Fibroblast of skin of left quadriceps (primary cell): ENCODE measurements at regions not wholly inside any gene's neighbourhood (a gene's known extent, or its start where the extent isn't known, plus 50 kb on each side); places are given as distances from the start of the nearest gene placed in this dataset.
A peak's percentile ranks its signal among the peaks of the same experiment; 100 is the strongest.
"Not testable (repeated sequence)": the region's sequence is repeated elsewhere in the genome, so short reads cannot be mapped to it uniquely, and the experiment has no call there.

ENCODE experiments used
- DNase-seq, 2 experiments: peaks; one replicate each; pipeline ENCODE4 v3.0.0-alpha.2; 2013; ENCODE audit warnings: low read depth in 2 of 2

- DNase-seq = no peak
These were observed 70.0 kb upstream of the CD2AP start for GRCh38 chr6:47407300-47408281.

GRCh38 chr6:47413752-47414422 is 63.7 kb upstream of the CD2AP start:
- DNase-seq = peak; percentile 44 to 52

- no peak for DNase-seq
These were observed 63.0 kb upstream of the CD2AP start for GRCh38 chr6:47414423-47415167.

GRCh38 chr6:47416396-47417345 is 60.9 kb upstream of the CD2AP start:
- no peak for DNase-seq

GRCh38 chr6:47419621-47420020 is 58.0 kb upstream of the CD2AP start:
- no peak for DNase-seq

- no peak for DNase-seq
These were observed 56.9 kb upstream of the CD2AP start for GRCh38 chr6:47420394-47421371.

GRCh38 chr6:47423079-47423478 is 54.5 kb upstream of the CD2AP start:
- no peak for DNase-seq

- DNase-seq = no peak
These were observed 53.2 kb upstream of the CD2AP start for GRCh38 chr6:47424436-47424836.

GRCh38 chr6:47425724-47426123 is 51.9 kb upstream of the CD2AP start:
- not testable (repeated sequence) for DNase-seq

- no peak for DNase-seq
These were observed 50.9 kb upstream of the CD2AP start for GRCh38 chr6:47426524-47427302.

GRCh38 chr6:47427680-47428079 is 49.9 kb upstream of the CD2AP start:
- DNase-seq = no peak
